IMR-90 (cell line): ENCODE measurements at regions not wholly inside any gene's neighbourhood (a gene's known extent, or its start where the extent isn't known, plus 50 kb on each side); places are given as distances from the start of the nearest gene placed in this dataset.

Source experiments
- ATAC-seq: fragments of 200-7000 bp; cut with Tn5 transposase; 2 replicates; pipeline ENCODE4 v1.9.1; 2020; ENCODE audit warnings: low read depth, mild to moderate bottlenecking, moderate library complexity
- BruUV-seq: library from RNA; stranded (reverse); fragments of 400-500 nt; replicated peaks from 2 replicates; lab custom pipeline; 2021; lab: Mats Ljungman, UMichigan
- CTCF ChIA-PET: fragments of 300-600 bp; formaldehyde crosslinking; extraction: SDS; loops from one replicate; lab custom pipeline; 2021; ENCODE audit warnings: antibody characterized with exemption; lab: Yijun Ruan, JAX
- POLR2A ChIA-PET: fragments of 300-600 bp; sonication (Branson Sonifier 250); formaldehyde crosslinking; loops from one replicate; lab custom pipeline; 2022; ENCODE audit warnings: antibody characterized with exemption; ENCODE audit not compliant: unreplicated experiment; lab: Charles Lee
- DNase-seq: peaks from one replicate; pipeline ENCODE4 v3.0.0; 2013
- H2AFZ ChIP-seq: replicated peaks from 2 replicates; pipeline ENCODE3; 2013; ENCODE audit warnings: low read length, mild to moderate bottlenecking; ENCODE audit not compliant: poor library complexity
- H2AK5ac ChIP-seq: 2 replicates; pipeline ENCODE4 v1.6.1; 2013; ENCODE audit warnings: low read depth, low read length, inconsistent platforms
- H2AK9ac ChIP-seq: replicated peaks from 2 replicates; pipeline ENCODE3; 2013; ENCODE audit warnings: mild to moderate bottlenecking, low read depth, low read length, moderate library complexity; ENCODE audit not compliant: poor library complexity
- H2BK120ac ChIP-seq: 2 replicates; pipeline ENCODE4 v1.6.1; 2013; ENCODE audit warnings: low read depth, low read length, inconsistent platforms
- H2BK15ac ChIP-seq: 3 replicates; pipeline ENCODE4 v1.6.1; 2013; ENCODE audit warnings: low read depth, low read length, inconsistent platforms
- H2BK20ac ChIP-seq: 2 replicates; pipeline ENCODE4 v1.6.1; 2013; ENCODE audit warnings: low read depth, mild to moderate bottlenecking, inconsistent platforms, low read length, moderate library complexity
- H2BK5ac ChIP-seq: 2 replicates; pipeline ENCODE4 v1.6.1; 2013; ENCODE audit warnings: mild to moderate bottlenecking, low read depth, low read length, inconsistent platforms; ENCODE audit not compliant: poor library complexity, severe bottlenecking
- H3K14ac ChIP-seq: replicated peaks from 2 replicates; pipeline ENCODE4 v1.6.1; 2013; ENCODE audit warnings: low read depth, low read length, inconsistent platforms
- H3K18ac ChIP-seq: 2 replicates; pipeline ENCODE4 v1.6.1; 2013; ENCODE audit warnings: low read depth, low read length, control low read depth
- H3K23ac ChIP-seq: 2 replicates; pipeline ENCODE4 v1.6.1; 2013; ENCODE audit warnings: low read depth, low read length, inconsistent platforms
- H3K27ac ChIP-seq: 2 replicates; pipeline ENCODE4 v1.5.1; 2013; ENCODE audit warnings: mild to moderate bottlenecking, control low read depth, low read length; ENCODE audit not compliant: insufficient read depth
- H3K27me3 ChIP-seq: 2 replicates; pipeline ENCODE4 v1.6.1; 2013; ENCODE audit warnings: low read length; ENCODE audit not compliant: control insufficient read depth, insufficient read depth
- H3K36me3 ChIP-seq: 2 replicates; pipeline ENCODE4 v1.6.1; 2013; ENCODE audit warnings: low read length, mixed read lengths; ENCODE audit not compliant: control insufficient read depth, insufficient read depth
- H3K4ac ChIP-seq: 2 replicates; pipeline ENCODE4 v1.6.1; 2013; ENCODE audit warnings: low read depth, low read length, inconsistent platforms
- H3K4me1 ChIP-seq: 2 replicates; pipeline ENCODE4 v1.6.1; 2013; ENCODE audit warnings: low read length, mixed read lengths; ENCODE audit not compliant: control insufficient read depth, insufficient read depth
- H3K4me2 ChIP-seq: 2 replicates; pipeline ENCODE4 v1.6.1; 2013; ENCODE audit warnings: low read depth, mild to moderate bottlenecking, control low read depth, low read length, moderate library complexity
- H3K4me3 ChIP-seq: 2 replicates; pipeline ENCODE4 v1.5.1; 2013; ENCODE audit warnings: low read depth, mild to moderate bottlenecking, control low read depth, low read length, moderate library complexity; ENCODE audit not compliant: insufficient read depth
- H3K56ac ChIP-seq: 2 replicates; pipeline ENCODE4 v1.6.1; 2013; ENCODE audit warnings: low read length, inconsistent platforms; ENCODE audit not compliant: insufficient read depth; ENCODE audit errors: extremely low read depth
- H3K79me1 ChIP-seq, 2 experiments: 2 replicates each; pipeline ENCODE4 v1.6.1; 2013; ENCODE audit warnings: low read length in 2 of 2, inconsistent platforms in 1 of 2, low read depth in 1 of 2
- H3K9ac ChIP-seq: 2 replicates; pipeline ENCODE4 v1.6.1; 2013; ENCODE audit warnings: low read depth, low read length, control low read depth
- H3K9me1 ChIP-seq: 2 replicates; pipeline ENCODE4 v1.6.1; 2013; ENCODE audit warnings: low read length, inconsistent platforms; ENCODE audit not compliant: insufficient read depth
- H3K9me3 ChIP-seq: 2 replicates; pipeline ENCODE4 v1.6.1; 2013; ENCODE audit warnings: low read length; ENCODE audit not compliant: control insufficient read depth, insufficient read depth
- H4K20me1 ChIP-seq: 2 replicates; pipeline ENCODE4 v1.6.1; 2013; ENCODE audit warnings: low read length, inconsistent platforms; ENCODE audit not compliant: insufficient read depth
- H4K5ac ChIP-seq: 2 replicates; pipeline ENCODE4 v1.6.1; 2013; ENCODE audit warnings: mild to moderate bottlenecking, low read depth, low read length, control low read depth
- H4K8ac ChIP-seq, 2 experiments: 2 replicates each; pipeline ENCODE4 v1.6.1; 2013; ENCODE audit warnings: low read depth in 2 of 2, low read length in 2 of 2, control low read depth in 1 of 2, inconsistent platforms in 1 of 2
- H4K91ac ChIP-seq: 2 replicates; pipeline ENCODE4 v1.6.1; 2013; ENCODE audit warnings: low read depth, low read length, inconsistent platforms; ENCODE audit not compliant: insufficient read depth
- BHLHE40 ChIP-seq: fragments of 150-350 bp; IDR thresholded peaks from 2 replicates; pipeline ENCODE4 v1.6.1; 2016; ENCODE audit warnings: mild to moderate bottlenecking, low read depth, low read length
- CEBPB ChIP-seq: IDR thresholded peaks from 2 replicates; pipeline ENCODE4 v1.6.1; 2012; ENCODE audit warnings: low read depth, low read length, improper control_type of control experiment
- CHD1 ChIP-seq: IDR thresholded peaks from 2 replicates; pipeline ENCODE4 v1.6.1; 2012; ENCODE audit warnings: low read depth, low read length, improper control_type of control experiment
- FOS ChIP-seq: fragments of 150-350 bp; IDR thresholded peaks from 2 replicates; pipeline ENCODE4 v1.6.1; 2016; ENCODE audit warnings: low read depth, low read length
- MAFK ChIP-seq: IDR thresholded peaks from 2 replicates; pipeline ENCODE4 v1.6.1; 2012; ENCODE audit warnings: low read depth, low read length, improper control_type of control experiment
- MAZ ChIP-seq: IDR thresholded peaks from 2 replicates; pipeline ENCODE4 v1.6.1; 2012; ENCODE audit warnings: low read depth, mild to moderate bottlenecking, low read length, improper control_type of control experiment, moderate library complexity, borderline replicate concordance
- NFE2L2 ChIP-seq: fragments of 150-350 bp; IDR thresholded peaks from 2 replicates; pipeline ENCODE4 v1.6.1; 2016; ENCODE audit warnings: low read depth, mild to moderate bottlenecking, low read length
- POLR2A ChIP-seq: IDR thresholded peaks from 2 replicates; pipeline ENCODE4 v1.6.1; 2012; ENCODE audit warnings: mild to moderate bottlenecking, low read depth, low read length
- RAD21 ChIP-seq: IDR thresholded peaks from 2 replicates; pipeline ENCODE4 v1.6.1; 2012; ENCODE audit warnings: low read length, improper control_type of control experiment
- RCOR1 ChIP-seq: IDR thresholded peaks from 2 replicates; pipeline ENCODE4 v1.6.1; 2012; ENCODE audit warnings: mild to moderate bottlenecking, low read length, improper control_type of control experiment; ENCODE audit not compliant: insufficient replicate concordance
- RFX5 ChIP-seq: IDR thresholded peaks from 2 replicates; pipeline ENCODE4 v1.8.0; 2012; ENCODE audit warnings: low read depth, mild to moderate bottlenecking, low read length, moderate library complexity
- SMC3 ChIP-seq: fragments of 150-350 bp; IDR thresholded peaks from 2 replicates; pipeline ENCODE4 v1.6.1; 2016; ENCODE audit warnings: low read depth, mild to moderate bottlenecking, antibody characterized with exemption, low read length, moderate library complexity
- WGBS, 2 experiments: methylation state at CpG; one replicate each; pipeline versions ENCODE4 v1.1.5 to v1.1.7; 2013; ENCODE audit warnings: missing lambda C conversion rate in 2 of 2; ENCODE audit not compliant: insufficient read length in 1 of 2; ENCODE audit errors: extremely low coverage in 2 of 2; 5-methylcytosine and 5-hydroxymethylcytosine counted together
- dilution Hi-C: fragments of 300-500 bp; cut with HindIII; formaldehyde crosslinking; loops from one replicate; pipeline ENCODE4 v1.14.3; 2018; ENCODE audit warnings: low sequenced_read_pairs; ENCODE audit not compliant: unreplicated experiment
- in situ Hi-C: fragments of 300-500 bp; cut with MboI; formaldehyde crosslinking; loops from 3 replicates; pipeline ENCODE4 v1.14.3; 2019; ENCODE audit warnings: low sequenced_read_pairs, inconsistent platforms, mixed read lengths
- intact Hi-C: fragments of 100-400 bp; cut with micrococcal nuclease; formaldehyde crosslinking; loops from 2 replicates; pipeline ENCODE4 v1.10.0; 2022
- TF ChIP-seq, protein P1 (sequence below): conservative IDR thresholded peaks from 2 replicates; pipeline ENCODE4 v1.5.1; 2012; ENCODE audit warnings: mild to moderate bottlenecking, low read depth, low read length, improper control_type of control experiment
- TF ChIP-seq, protein P2 (sequence below): fragments of 150-350 bp; IDR thresholded peaks from 2 replicates; pipeline ENCODE4 v1.6.1; 2017; ENCODE audit warnings: mild to moderate bottlenecking, antibody characterized with exemption, low read length, low read depth

- no peak overlapping the region for H2AK9ac ChIP-seq
- peak overlapping the region; percentile 87; the same call in 2 of the 3 replicates for H2BK15ac ChIP-seq
- no peak overlapping the region for H2AFZ ChIP-seq
- H3K4me1 ChIP-seq: peaks cover 16% of the 10 kb centered on the region
- H3K27me3 ChIP-seq: peaks cover 9% of the 10 kb centered on the region; the same call in 1 of the 2 replicates
- intact Hi-C loops (no loop called here), dilution Hi-C loops (no loop called here), in situ Hi-C loops (no loop called here)
- H3K27ac ChIP-seq: no peak overlapping the region
- H2BK5ac ChIP-seq: no peak overlapping the region
- H3K9me1 ChIP-seq: 0 out of 2 replicates have a peak, but pooled peaks cover 5% of the 10 kb centered on the region
- DNase-seq (no peak), ATAC-seq (no peak)
- H2BK120ac ChIP-seq: 0 out of 2 replicates have a peak overlapping the region, but pooled peaks have one; percentile 6
- no peak overlapping the region for H3K14ac ChIP-seq
- H2BK20ac ChIP-seq: no peak overlapping the region; the same call in 1 of the 2 replicates
- H4K20me1 ChIP-seq: no peaks in the 10 kb centered on the region
- H4K8ac ChIP-seq: peak overlapping the region in 1 of 2 experiments; percentile 36; a peak in 1 of 4 replicates
- H3K18ac ChIP-seq: no peak overlapping the region; the same call in 1 of the 2 replicates
- H3K79me1 ChIP-seq: no peaks in the 10 kb centered on the region
- H3K4me2 ChIP-seq: no peak overlapping the region
- no peaks in the 10 kb centered on the region for H3K36me3 ChIP-seq
- H3K23ac ChIP-seq: no peak overlapping the region
- POLR2A ChIA-PET: no interaction called here
- H3K56ac ChIP-seq: no peak overlapping the region
- H2AK5ac ChIP-seq: peak overlapping the region; percentile 25; the same call in 1 of the 2 replicates
- peak overlapping the region; percentile 2; the same call in 1 of the 2 replicates for H4K91ac ChIP-seq
- no peak overlapping the region for H3K9ac ChIP-seq
- no peaks in the 10 kb centered on the region for H3K9me3 ChIP-seq
- CTCF ChIA-PET: no interaction called here
- no CpG with 5 or more reads among the region's 3 CpGs for WGBS, 2 experiments
- BruUV-seq: no TSS peak
- TF ChIP-seq CEBPB: no peak
- TF ChIP-seq SMC3: no peak
- TF ChIP-seq RAD21: no peak
- TF ChIP-seq FOS: no peak
- TF ChIP-seq RFX5: no peak
- TF ChIP-seq MAZ: no peak
- no peak for TF ChIP-seq MAFK
- no peak for TF ChIP-seq CHD1
- TF ChIP-seq NFE2L2: no peak
- TF ChIP-seq BHLHE40: no peak
- no peak for TF ChIP-seq POLR2A
- TF ChIP-seq, protein P1, sequence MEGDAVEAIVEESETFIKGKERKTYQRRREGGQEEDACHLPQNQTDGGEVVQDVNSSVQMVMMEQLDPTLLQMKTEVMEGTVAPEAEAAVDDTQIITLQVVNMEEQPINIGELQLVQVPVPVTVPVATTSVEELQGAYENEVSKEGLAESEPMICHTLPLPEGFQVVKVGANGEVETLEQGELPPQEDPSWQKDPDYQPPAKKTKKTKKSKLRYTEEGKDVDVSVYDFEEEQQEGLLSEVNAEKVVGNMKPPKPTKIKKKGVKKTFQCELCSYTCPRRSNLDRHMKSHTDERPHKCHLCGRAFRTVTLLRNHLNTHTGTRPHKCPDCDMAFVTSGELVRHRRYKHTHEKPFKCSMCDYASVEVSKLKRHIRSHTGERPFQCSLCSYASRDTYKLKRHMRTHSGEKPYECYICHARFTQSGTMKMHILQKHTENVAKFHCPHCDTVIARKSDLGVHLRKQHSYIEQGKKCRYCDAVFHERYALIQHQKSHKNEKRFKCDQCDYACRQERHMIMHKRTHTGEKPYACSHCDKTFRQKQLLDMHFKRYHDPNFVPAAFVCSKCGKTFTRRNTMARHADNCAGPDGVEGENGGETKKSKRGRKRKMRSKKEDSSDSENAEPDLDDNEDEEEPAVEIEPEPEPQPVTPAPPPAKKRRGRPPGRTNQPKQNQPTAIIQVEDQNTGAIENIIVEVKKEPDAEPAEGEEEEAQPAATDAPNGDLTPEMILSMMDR: no peak
- TF ChIP-seq RCOR1: no peak
- TF ChIP-seq, protein P2, sequence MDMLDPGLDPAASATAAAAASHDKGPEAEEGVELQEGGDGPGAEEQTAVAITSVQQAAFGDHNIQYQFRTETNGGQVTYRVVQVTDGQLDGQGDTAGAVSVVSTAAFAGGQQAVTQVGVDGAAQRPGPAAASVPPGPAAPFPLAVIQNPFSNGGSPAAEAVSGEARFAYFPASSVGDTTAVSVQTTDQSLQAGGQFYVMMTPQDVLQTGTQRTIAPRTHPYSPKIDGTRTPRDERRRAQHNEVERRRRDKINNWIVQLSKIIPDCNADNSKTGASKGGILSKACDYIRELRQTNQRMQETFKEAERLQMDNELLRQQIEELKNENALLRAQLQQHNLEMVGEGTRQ: no peak
- peak overlapping the region; percentile 47; the same call in 1 of the 2 replicates for H4K5ac ChIP-seq
- H3K4ac ChIP-seq: peak overlapping the region; percentile 37; the same call in 1 of the 2 replicates
- no peak overlapping the region for H3K4me3 ChIP-seq
These were observed 95.1 kb upstream of the BCAR3 start for GRCh38 chr1:93776728-93777127.
